Mammary epithelial cell (primary cell): ENCODE measurements at regions not wholly inside any gene's neighbourhood (a gene's known extent, or its start where the extent isn't known, plus 50 kb on each side); places are given as distances from the start of the nearest gene placed in this dataset.

Experiments used
- EZH2 ChIP-seq: IDR thresholded peaks from 2 replicates; pipeline ENCODE4 v1.6.1; 2012; ENCODE audit warnings: low read length, inconsistent platforms, borderline replicate concordance
- TF ChIP-seq, protein P1 (sequence below), 2 donors: IDR thresholded peaks in 1 of 2; conservative IDR thresholded peaks in 1 of 2; 2 replicates each; pipeline ENCODE4 v1.5.1; 2011 to 2012; ENCODE audit warnings: inconsistent platforms in 2 of 2, low read length in 2 of 2, mild to moderate bottlenecking in 2 of 2, control low read depth in 1 of 2, low read depth in 1 of 2; ENCODE audit not compliant: insufficient read depth in 1 of 2; ENCODE audit errors: extremely low read depth in 1 of 2

DNA sequence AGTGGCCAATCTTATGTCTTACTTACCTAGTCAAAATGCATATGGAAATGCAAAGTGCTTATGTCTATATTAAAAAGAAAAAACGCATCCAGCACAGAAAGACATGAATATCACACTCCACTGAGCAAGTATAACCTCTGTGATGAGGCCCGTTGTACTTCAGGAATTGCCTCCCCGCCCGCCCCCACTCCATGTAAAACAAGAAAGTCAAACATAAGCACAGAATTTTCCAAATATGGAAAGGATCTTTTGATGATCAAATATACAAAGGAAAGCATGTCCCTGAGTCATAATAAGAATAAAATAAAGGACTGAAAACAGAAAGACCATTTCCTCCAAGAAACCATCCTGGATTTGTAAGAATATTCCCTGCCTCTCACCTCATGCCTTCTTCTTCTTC lies 229.1 kb downstream of the BAMBI start:
- TF ChIP-seq, protein P1, sequence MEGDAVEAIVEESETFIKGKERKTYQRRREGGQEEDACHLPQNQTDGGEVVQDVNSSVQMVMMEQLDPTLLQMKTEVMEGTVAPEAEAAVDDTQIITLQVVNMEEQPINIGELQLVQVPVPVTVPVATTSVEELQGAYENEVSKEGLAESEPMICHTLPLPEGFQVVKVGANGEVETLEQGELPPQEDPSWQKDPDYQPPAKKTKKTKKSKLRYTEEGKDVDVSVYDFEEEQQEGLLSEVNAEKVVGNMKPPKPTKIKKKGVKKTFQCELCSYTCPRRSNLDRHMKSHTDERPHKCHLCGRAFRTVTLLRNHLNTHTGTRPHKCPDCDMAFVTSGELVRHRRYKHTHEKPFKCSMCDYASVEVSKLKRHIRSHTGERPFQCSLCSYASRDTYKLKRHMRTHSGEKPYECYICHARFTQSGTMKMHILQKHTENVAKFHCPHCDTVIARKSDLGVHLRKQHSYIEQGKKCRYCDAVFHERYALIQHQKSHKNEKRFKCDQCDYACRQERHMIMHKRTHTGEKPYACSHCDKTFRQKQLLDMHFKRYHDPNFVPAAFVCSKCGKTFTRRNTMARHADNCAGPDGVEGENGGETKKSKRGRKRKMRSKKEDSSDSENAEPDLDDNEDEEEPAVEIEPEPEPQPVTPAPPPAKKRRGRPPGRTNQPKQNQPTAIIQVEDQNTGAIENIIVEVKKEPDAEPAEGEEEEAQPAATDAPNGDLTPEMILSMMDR (conservative IDR thresholded peaks at IDR 0.05 in 1 of 2, IDR thresholded peaks at IDR 0.05 in 1 of 2; ENCODE audit: extremely low read depth in 1 of 2, insufficient read depth in 1 of 2, low read depth in 1 of 2, low read length in 2 of 2): no peak
- no peak for TF ChIP-seq EZH2
